Subcutaneous abdominal adipose tissue (tissue), 5 donors: ENCODE measurements at regions not wholly inside any gene's neighbourhood (a gene's known extent, or its start where the extent isn't known, plus 50 kb on each side); places are given as distances from the start of the nearest gene placed in this dataset.
"Not testable (repeated sequence)": the region's sequence is repeated elsewhere in the genome, so short reads cannot be mapped to it uniquely, and the experiment has no call there.

Source experiments
- H3K27ac ChIP-seq: one replicate; pipeline ENCODE4 v1.7.0; 2013; ENCODE audit warnings: low read depth, mild to moderate bottlenecking, inconsistent platforms, low read length, moderate library complexity
- H3K27me3 ChIP-seq, 5 donors: one replicate each; pipeline ENCODE4 v1.7.0; 2013; ENCODE audit warnings: low read length in 5 of 5, inconsistent platforms in 1 of 5; ENCODE audit not compliant: control insufficient read depth in 5 of 5, insufficient read depth in 4 of 5
- H3K36me3 ChIP-seq, 5 donors: one replicate each; pipeline ENCODE4 v1.7.0; 2013; ENCODE audit warnings: low read length in 5 of 5; ENCODE audit not compliant: control insufficient read depth in 5 of 5, insufficient read depth in 5 of 5
- H3K4me1 ChIP-seq, 5 donors: one replicate each; pipeline ENCODE4 v1.7.0; 2013; ENCODE audit warnings: low read length in 5 of 5, mild to moderate bottlenecking in 3 of 5, moderate library complexity in 1 of 5; ENCODE audit not compliant: control insufficient read depth in 5 of 5, insufficient read depth in 5 of 5
- H3K4me3 ChIP-seq, 5 donors: one replicate each; pipeline ENCODE4 v1.7.0; 2013; ENCODE audit warnings: low read length in 5 of 5, low read depth in 1 of 5
- H3K9ac ChIP-seq, 5 donors: one replicate each; pipeline ENCODE4 v1.7.0; 2013; ENCODE audit warnings: low read length in 5 of 5, mild to moderate bottlenecking in 4 of 5, moderate library complexity in 3 of 5
- H3K9me3 ChIP-seq, 5 donors: one replicate each; pipeline ENCODE4 v1.7.0; 2013; ENCODE audit warnings: low read length in 5 of 5; ENCODE audit not compliant: control insufficient read depth in 5 of 5
- donor health status: healthy.
- donor health status: healthy.
- donor health status: healthy.
- donor health status: healthy.
- donor health status: healthy.

DNA sequence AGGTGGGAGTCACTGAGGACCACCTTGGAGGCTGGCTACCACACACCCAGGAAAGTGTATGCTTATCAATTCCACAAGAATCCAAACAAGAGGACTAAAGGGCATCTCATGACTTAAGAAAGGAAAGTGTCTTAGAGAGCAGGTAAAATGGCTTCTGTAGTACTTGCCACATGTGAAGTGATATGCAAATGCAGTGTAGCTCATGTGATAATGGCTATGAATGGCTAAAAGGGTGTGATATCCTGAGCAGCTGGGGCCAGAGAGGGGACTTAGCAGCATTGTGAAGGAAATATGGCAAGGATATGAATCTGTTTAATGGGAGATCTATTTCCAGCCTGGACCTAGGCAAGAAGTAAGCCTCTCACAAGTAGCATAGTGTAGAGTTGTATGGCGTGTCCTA is 90.5 kb downstream of the BUB3 start:
- Histone ChIP-seq H3K4me3 (no peak overlapping the region), H3K27ac (no peak overlapping the region), H3K27me3 (no peaks in the 10 kb centered on the region)

DNA sequence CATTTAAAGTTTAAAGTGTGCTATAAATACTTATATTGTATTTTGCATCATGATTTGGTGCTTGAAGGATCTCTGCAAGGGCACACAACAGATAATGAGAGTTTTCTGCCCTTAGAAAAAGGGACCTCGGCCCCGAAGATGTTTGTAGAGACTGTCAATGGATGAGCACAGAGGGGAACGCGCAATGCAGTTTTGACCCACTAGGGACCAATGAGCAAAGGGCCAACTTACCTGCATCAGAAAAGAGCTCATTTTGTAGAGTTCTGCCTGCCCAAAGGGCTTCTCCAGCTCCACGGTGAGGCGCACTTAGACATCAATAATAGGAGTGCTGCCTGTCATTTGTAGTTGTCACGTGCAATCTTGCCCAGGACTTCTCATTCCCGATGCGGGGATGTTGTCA is 91.1 kb downstream of the BUB3 start:
- no peaks in the 10 kb centered on the region for H3K27me3 ChIP-seq
- peaks cover 0 to 6% (median 0%) of the 10 kb centered on the region in 5 donors for H3K4me1 ChIP-seq
- H3K9ac ChIP-seq: no peak overlapping the region
- no peak overlapping the region for H3K27ac ChIP-seq
- no peaks in the 10 kb centered on the region for H3K36me3 ChIP-seq
- peaks cover 0 to 5% (median 2%) of the 10 kb centered on the region in 5 donors for H3K9me3 ChIP-seq
- no peak overlapping the region for H3K4me3 ChIP-seq

More for the DNA sequence above, 90.5 kb downstream of the BUB3 start:
- Histone ChIP-seq H3K4me1 (peaks cover 0 to under 1% (median 0%) of the 10 kb centered on the region in 5 donors), H3K9me3 (peaks cover 0 to 5% (median 2%) of the 10 kb centered on the region in 5 donors), H3K36me3 (no peaks in the 10 kb centered on the region), H3K9ac (no peak overlapping the region)

DNA sequence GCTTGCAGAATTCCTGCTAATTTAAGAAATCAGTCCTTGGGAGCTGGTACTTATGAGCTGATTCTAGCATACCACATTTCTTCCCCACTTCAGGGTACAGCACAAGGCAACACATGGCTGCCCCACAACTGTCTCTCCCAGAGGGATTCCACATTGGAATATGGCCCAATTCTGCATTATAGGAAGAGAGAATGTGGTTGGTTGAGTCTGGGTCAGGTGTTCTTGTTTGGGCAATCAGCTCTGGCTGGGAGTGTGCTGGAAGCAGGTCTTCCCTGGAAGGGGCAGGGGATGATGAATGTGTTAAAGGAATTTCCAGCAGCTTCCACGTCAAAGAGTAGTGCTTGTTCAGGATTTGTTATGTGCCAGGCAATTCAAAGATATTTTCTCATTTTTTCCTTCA is 95.7 kb downstream of the BUB3 start:
- Histone ChIP-seq H3K9me3 (peaks cover 0 to 5% (median 2%) of the 10 kb centered on the region in 5 donors), H3K4me3 (no peak overlapping the region), H3K27ac (no peak overlapping the region), H3K27me3 (no peaks in the 10 kb centered on the region), H3K9ac (no peak overlapping the region), H3K36me3 (no peaks in the 10 kb centered on the region), H3K4me1 (peaks cover 0 to 7% (median 0%) of the 10 kb centered on the region in 5 donors)

DNA sequence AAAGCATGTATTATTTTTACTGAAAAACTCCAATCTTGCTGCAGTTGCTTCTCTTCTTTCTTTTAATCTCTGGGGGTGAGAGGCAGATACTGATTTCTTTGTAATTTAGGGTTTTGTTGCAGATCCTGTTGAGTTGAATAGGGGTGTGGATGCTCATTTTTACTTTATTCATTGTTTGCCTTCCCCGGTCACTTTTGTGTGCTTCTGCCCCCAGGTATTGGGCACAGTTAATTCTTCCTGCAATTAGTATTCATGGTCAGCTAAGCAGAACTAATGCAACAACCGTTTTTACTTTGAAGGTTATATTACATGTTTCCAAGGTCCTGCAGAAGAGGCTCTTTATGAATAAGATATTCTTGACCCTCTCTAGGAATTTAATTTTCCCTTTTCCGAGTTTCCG is 96.4 kb downstream of the BUB3 start:
- no peak overlapping the region for H3K27ac ChIP-seq
- peaks cover 0 to 7% (median 0%) of the 10 kb centered on the region in 5 donors for H3K4me1 ChIP-seq
- no peak overlapping the region for H3K4me3 ChIP-seq
- H3K9me3 ChIP-seq: peaks cover 0 to 5% (median 2%) of the 10 kb centered on the region in 5 donors
- H3K9ac ChIP-seq: no peak overlapping the region
- H3K36me3 ChIP-seq: no peaks in the 10 kb centered on the region
- H3K27me3 ChIP-seq: no peaks in the 10 kb centered on the region

DNA sequence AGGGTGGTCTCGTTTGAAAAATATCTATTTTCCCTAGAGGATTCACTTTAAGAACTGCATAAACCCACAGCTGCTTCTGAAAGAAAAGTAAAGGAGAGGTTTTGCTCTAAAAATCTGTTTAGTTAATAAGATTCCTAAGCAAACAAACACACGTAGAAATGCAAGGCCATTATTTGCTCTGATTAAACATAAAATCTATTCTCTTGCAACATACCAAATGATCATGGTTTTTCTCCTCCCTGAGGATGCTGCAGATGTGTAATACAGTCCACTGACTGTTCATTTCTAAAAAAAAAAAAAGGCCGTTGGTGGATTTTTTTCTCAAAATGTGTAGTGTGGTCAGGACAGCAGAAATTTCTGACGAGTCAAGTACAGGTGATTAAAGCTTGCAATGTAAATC is 98.6 kb downstream of the BUB3 start:
- no peaks in the 10 kb centered on the region for H3K36me3 ChIP-seq
- no peaks in the 10 kb centered on the region for H3K27me3 ChIP-seq
- no peak overlapping the region for H3K27ac ChIP-seq
- H3K9me3 ChIP-seq: peaks cover 0 to 3% (median 0%) of the 10 kb centered on the region in 5 donors
- no peak overlapping the region for H3K9ac ChIP-seq
- peaks cover 0 to 7% (median 0%) of the 10 kb centered on the region in 5 donors for H3K4me1 ChIP-seq
- no peak overlapping the region for H3K4me3 ChIP-seq

DNA sequence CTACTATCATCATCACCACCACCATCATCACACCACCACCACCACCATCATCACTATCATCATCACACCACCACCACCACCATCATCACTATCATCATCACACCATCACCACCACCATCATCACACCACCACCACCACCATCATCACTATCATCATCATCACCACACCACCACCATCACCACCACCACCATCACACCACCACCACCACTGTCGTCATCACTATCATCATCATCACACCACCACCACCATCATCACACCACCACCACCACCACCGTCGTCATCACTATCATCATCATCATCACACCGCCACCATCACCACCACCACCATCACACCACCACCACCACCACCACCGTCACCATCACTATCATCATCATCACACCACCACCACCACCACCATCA is 100.1 kb downstream of the BUB3 start:
- not testable (repeated sequence) for H3K36me3 ChIP-seq, H3K4me1 ChIP-seq, H3K27ac ChIP-seq, H3K27me3 ChIP-seq, H3K4me3 ChIP-seq, H3K9ac ChIP-seq, H3K9me3 ChIP-seq

DNA sequence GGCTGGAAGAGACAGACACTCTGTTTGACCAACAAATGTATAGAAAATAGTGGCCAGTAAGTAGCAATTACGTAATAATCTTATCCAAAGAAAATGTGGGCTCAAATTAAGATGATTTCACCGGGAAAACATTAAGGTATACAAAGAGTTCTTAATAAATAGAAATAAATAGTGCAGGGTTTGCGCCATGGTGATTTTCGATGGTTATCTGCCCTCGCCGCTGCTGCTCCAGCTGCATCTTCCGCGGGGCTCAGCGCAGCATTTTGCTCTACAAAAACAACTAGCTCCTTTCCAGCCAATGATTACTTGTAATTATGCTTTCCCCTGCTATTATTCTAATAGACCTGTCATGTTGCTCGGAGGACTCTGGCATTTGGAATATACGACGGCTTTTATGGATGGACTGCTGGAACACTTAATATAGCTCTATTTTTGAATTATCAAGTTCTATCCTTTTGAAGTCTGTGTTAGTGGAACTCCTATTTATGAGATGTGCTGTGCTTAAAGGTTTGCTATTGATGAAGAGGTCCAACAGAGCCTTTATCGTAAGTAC is 103.8 kb downstream of the BUB3 start:
- Histone ChIP-seq H3K27ac (no peak overlapping the region), H3K9me3 (no peaks in the 10 kb centered on the region), H3K36me3 (no peaks in the 10 kb centered on the region), H3K4me1 (no peaks in the 10 kb centered on the region), H3K27me3 (no peaks in the 10 kb centered on the region), H3K9ac (no peak overlapping the region), H3K4me3 (no peak overlapping the region)

DNA sequence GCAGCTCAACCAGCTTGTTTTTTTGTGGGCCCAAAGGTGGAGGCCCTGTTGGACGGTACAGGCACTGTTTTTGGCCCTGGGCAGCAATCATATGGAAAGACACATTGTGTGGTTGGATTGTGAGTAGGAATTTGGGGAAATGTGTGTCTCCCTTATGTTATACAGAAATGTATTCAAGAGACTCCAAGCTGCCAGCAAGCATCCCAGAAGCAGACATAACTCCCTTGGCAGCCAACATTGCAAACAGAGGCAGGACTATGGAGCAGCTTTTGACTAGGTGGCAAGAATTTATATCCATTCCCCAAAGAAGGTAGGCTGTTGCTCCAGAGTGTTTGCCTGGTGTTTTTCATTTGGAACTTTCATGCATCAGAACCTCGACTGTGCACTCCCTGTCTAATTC is 104.9 kb downstream of the BUB3 start:
- H3K9ac ChIP-seq: no peak overlapping the region
- no peak overlapping the region for H3K27ac ChIP-seq
- no peaks in the 10 kb centered on the region for H3K27me3 ChIP-seq
- H3K4me1 ChIP-seq: no peaks in the 10 kb centered on the region
- no peak overlapping the region for H3K4me3 ChIP-seq
- no peaks in the 10 kb centered on the region for H3K36me3 ChIP-seq
- H3K9me3 ChIP-seq: no peaks in the 10 kb centered on the region

DNA sequence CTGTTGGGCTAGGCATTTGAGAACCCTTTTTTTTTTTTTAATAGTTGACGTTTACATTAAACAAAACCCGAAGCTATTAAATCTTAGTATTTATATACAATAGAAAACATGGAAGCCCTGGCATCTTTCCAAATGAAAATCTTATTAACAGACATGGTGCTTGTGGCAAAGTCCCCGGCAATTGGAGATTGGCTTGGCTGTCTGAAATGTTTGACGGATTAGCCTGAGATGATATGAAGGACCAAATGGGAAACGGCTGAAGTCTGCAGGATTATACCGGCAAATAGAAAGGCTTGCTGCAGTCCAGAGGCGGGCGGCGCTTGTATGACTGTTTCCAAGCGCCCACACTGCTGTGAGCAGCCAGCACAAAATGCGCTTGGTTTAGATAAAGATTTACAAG is 105.6 kb downstream of the BUB3 start:
- Histone ChIP-seq H3K9ac (no peak overlapping the region), H3K9me3 (no peaks in the 10 kb centered on the region), H3K27me3 (no peaks in the 10 kb centered on the region), H3K27ac (no peak overlapping the region), H3K36me3 (no peaks in the 10 kb centered on the region), H3K4me3 (no peak overlapping the region), H3K4me1 (no peaks in the 10 kb centered on the region)

DNA sequence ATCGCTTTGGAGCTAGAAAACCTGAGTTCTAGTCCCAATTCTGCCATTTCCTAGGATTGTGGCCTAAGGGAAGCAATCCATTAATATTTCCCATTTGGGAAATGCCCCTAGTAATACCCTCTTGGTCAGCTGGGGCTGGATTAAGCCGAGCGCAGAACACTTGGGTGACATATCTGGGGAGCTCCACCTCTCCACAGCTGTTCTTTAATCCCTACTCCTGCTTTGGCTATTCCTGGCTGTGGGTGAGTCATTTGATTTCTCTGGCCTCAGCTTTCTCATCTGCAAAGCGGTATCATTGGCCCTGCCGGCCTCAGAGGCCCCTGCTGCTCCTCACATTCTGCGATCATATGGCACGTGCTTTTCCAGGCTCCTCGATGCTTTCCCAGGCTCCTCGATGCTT is 108.3 kb downstream of the BUB3 start:
- Histone ChIP-seq H3K36me3 (no peaks in the 10 kb centered on the region), H3K9me3 (no peaks in the 10 kb centered on the region), H3K27me3 (no peaks in the 10 kb centered on the region), H3K4me1 (no peaks in the 10 kb centered on the region), H3K27ac (no peak overlapping the region), H3K9ac (no peak overlapping the region), H3K4me3 (no peak overlapping the region)

DNA sequence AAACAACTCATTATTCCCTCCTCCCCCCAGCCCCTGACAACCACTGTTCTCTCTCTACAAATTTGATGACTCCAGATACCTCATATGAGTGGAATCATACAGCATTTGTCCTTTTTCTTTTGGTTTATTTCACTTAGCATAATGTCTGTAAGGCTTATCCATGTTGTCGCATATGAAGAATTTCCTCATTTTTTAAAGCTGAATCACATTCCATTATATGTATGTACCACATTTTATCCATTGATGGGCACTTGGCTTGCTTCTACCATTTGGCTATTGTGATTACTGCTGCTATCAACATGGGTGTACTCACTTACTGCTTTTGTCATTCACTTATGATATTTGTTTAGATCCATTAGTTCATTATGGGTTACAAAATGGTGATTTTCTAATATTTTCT is 112.8 kb downstream of the BUB3 start:
- Histone ChIP-seq H3K9ac (no peak overlapping the region), H3K27me3 (no peaks in the 10 kb centered on the region), H3K4me3 (no peak overlapping the region), H3K9me3 (no peaks in the 10 kb centered on the region), H3K4me1 (no peaks in the 10 kb centered on the region), H3K36me3 (no peaks in the 10 kb centered on the region), H3K27ac (no peak overlapping the region)
